ENCODE measurements at regions not wholly inside any gene's neighbourhood (a gene's known extent, or its start where the extent isn't known, plus 50 kb on each side); places are given as distances from the start of the nearest gene placed in this dataset.

DNA sequence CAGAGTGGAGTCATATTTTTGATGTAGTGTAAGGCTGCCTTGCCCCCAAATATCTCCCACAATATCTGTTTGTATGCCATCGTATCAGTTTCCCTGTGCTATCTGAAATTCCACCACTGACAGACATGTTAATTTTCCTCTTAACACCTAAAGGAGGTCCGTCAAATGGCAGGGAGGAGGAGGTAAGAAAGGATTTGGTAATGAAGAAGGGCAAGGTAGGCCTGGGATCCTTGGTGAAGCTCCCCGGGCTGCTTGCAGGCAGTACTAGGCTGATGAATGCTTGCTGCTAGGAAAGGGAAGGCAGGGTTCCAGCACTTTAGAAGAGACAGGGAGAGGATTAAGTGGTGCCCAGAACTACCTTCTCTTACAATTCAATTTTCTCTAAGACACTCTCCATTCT, 402.4 kb upstream of the ZP4 start:
- ATAC-seq = no peak
- Histone ChIP-seq H3K36me3 (ENCODE audit: low read depth) (no peaks in the 10 kb centered on the region), H3K4me1 (ENCODE audit: low read depth) (no peaks in the 10 kb centered on the region), H3K9me3 (no peaks in the 10 kb centered on the region), H3K4me3 (no peak overlapping the region)
- intact Hi-C loops (cut with DNase I, micrococcal nuclease) = no loop called here
- TF ChIP-seq, protein P1, sequence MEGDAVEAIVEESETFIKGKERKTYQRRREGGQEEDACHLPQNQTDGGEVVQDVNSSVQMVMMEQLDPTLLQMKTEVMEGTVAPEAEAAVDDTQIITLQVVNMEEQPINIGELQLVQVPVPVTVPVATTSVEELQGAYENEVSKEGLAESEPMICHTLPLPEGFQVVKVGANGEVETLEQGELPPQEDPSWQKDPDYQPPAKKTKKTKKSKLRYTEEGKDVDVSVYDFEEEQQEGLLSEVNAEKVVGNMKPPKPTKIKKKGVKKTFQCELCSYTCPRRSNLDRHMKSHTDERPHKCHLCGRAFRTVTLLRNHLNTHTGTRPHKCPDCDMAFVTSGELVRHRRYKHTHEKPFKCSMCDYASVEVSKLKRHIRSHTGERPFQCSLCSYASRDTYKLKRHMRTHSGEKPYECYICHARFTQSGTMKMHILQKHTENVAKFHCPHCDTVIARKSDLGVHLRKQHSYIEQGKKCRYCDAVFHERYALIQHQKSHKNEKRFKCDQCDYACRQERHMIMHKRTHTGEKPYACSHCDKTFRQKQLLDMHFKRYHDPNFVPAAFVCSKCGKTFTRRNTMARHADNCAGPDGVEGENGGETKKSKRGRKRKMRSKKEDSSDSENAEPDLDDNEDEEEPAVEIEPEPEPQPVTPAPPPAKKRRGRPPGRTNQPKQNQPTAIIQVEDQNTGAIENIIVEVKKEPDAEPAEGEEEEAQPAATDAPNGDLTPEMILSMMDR (IDR thresholded peaks at IDR 0.05) = no peak
- DNase-seq = no peak

DNA sequence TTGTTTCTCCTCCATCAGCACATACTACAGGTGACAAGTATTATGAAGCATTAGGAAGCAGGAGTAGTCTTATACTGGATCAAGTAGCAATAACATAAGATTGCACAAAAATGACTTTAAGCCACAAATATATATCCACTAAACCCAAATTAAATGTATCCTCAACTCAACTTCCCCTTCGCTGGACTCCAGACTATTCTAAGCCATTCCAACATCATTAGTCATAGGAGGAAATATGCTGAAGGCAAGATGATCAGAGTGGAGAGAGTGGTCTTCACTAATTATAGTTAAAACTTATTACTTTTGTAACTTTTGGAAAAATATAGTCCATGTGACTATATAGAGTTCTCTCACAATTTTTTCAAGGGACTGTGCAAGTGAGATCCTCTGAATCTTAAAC, 390.7 kb upstream of the ZP4 start:
- no peak overlapping the region for H3K4me3 ChIP-seq
- no peak for ATAC-seq
- intact Hi-C loops (cut with DNase I, micrococcal nuclease) = no loop called here

DNA sequence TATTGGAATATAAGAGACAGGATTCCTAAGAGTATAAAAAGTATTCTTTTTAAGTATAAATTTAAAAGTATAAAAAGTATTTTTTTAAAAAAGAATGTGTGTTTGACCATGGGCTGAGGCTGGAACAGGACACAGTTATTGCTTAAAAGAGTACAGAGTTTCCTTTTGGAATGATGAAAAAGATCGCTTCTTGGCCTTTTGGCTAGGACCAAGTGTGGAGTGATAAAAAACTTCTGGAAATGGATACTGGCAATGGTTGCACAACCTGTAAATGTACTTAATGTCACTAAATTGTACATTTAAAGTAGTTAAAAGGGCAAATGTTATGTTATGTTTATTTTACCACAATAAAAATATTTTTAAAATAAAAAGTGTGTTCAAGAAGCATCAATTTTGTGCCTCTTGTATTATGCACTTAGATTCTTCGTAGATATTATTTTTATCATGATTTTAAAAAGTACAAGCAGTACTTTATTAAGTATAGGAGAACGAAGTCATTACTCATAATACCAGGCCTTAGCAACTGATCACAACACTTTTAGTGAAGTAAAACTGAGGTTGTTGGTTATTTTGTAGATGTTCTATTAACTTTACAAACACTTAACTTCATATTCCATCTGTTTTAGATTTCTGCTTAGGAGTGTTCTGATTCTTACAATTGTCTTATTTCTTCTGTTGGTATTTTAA, 389.1 kb upstream of the ZP4 start:
- TF ChIP-seq, protein P1 (IDR thresholded peaks at IDR 0.05) = no peak
- Histone ChIP-seq H3K4me1 (ENCODE audit: low read depth) (no peaks in the 10 kb centered on the region), H3K4me3 (no peak overlapping the region), H3K9me3 (peaks cover 4% of the 10 kb centered on the region), H3K36me3 (ENCODE audit: low read depth) (no peaks in the 10 kb centered on the region)
- intact Hi-C loops (cut with DNase I, micrococcal nuclease) = no loop called here
- DNase-seq (no peak), ATAC-seq (no peak)

More for the DNA sequence above, 390.7 kb upstream of the ZP4 start:
- Histone ChIP-seq H3K9me3 (no peaks in the 10 kb centered on the region), H3K36me3 (ENCODE audit: low read depth) (no peaks in the 10 kb centered on the region), H3K4me1 (ENCODE audit: low read depth) (no peaks in the 10 kb centered on the region)
- DNase-seq = no peak
- TF ChIP-seq, protein P1 (IDR thresholded peaks at IDR 0.05) = no peak

DNA sequence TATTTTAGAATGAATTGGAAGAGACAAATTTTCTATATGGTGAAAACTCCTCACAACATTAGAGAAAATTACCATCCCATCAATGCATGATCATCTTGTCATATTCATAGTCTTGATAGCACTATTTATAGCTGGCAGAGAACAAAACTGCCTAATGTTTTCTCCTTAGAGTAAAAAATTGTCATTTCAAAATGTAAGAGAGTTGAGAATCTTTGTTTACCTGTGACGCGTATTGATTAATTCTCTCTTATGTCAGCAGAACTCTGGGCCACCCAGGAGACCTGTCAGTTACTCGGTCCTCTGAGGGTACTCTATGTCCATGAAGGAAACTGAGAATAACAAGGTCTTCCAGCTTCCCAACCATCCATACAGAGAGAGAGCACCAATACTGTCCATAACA, 381.4 kb upstream of the ZP4 start:
- ATAC-seq (no peak), DNase-seq (no peak)
- Histone ChIP-seq H3K4me3 (no peak overlapping the region), H3K9me3 (peaks cover 4% of the 10 kb centered on the region), H3K4me1 (ENCODE audit: low read depth) (no peaks in the 10 kb centered on the region), H3K36me3 (ENCODE audit: low read depth) (no peaks in the 10 kb centered on the region)
- intact Hi-C loops (cut with DNase I, micrococcal nuclease) = no loop called here
- TF ChIP-seq, protein P1 (IDR thresholded peaks at IDR 0.05) = no peak

DNA sequence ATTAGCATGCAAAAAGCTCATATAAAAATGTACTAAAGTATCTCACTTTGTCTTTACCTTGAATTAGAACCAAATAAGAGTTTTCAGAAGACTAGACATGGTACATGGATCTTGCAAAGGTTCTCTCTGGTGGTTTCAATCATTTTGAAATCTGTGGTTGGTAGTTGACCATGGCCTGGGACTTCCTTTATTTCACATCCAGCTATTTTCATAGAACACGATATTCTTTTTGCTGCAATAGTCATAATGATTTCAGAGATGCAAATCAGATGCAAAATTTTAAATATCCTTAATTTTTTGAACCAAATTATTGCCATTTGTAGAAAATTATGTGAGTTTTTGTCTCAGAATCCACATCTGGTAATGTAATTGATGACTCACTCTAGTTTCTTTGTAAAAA, 375.1 kb upstream of the ZP4 start:
- no peak for ATAC-seq
- intact Hi-C loops (cut with DNase I, micrococcal nuclease) = no loop called here

More for the DNA sequence above, 375.1 kb upstream of the ZP4 start:
- no peaks in the 10 kb centered on the region for H3K4me1 ChIP-seq (ENCODE audit: low read depth)
- TF ChIP-seq, protein P1 (IDR thresholded peaks at IDR 0.05) = no peak
- no peaks in the 10 kb centered on the region for H3K9me3 ChIP-seq
- no peaks in the 10 kb centered on the region for H3K36me3 ChIP-seq (ENCODE audit: low read depth)
- DNase-seq = no peak
- no peak overlapping the region for H3K4me3 ChIP-seq

All from mucosa of descending colon (tissue), 3 donors.